Heart left ventricle (tissue), 16 donors: ENCODE measurements at regions not wholly inside any gene's neighbourhood (a gene's known extent, or its start where the extent isn't known, plus 50 kb on each side); places are given as distances from the start of the nearest gene placed in this dataset.
"Not testable (repeated sequence)": the region's sequence is repeated elsewhere in the genome, so short reads cannot be mapped to it uniquely, and the experiment has no call there.

Source experiments
- ATAC-seq, 4 donors: fragments of 200-7000 bp; cut with Tn5 transposase; one replicate each; pipeline ENCODE4 v1.9.1; 2020 to 2022; ENCODE audit warnings: moderate library complexity in 4 of 4, mild to moderate bottlenecking in 3 of 4, moderate number of reproducible peaks in 1 of 4
- DNase-seq, 5 donors: peaks; one replicate each; pipeline ENCODE4 v3.0.0-alpha.2; 2020
- H3K27ac ChIP-seq, 12 donors: fragments of 200-600 bp; sonication (generic) in 4 of 12; one replicate each; pipeline versions ENCODE4 v1.5.0 to v1.8.0; 2016 to 2022; ENCODE audit warnings: mild to moderate bottlenecking in 2 of 12
- H3K27me3 ChIP-seq, 9 donors: fragments of 200-600 bp; sonication (generic) in 2 of 9; one replicate each; pipeline versions ENCODE4 v1.5.1 to v1.8.0; 2016 to 2022; ENCODE audit warnings: mild to moderate bottlenecking in 3 of 9
- H3K36me3 ChIP-seq, 9 donors: fragments of 200-600 bp; sonication (generic) in 2 of 9; one replicate each; pipeline versions ENCODE4 v1.5.0 to v1.8.0; 2018 to 2022; ENCODE audit warnings: mild to moderate bottlenecking in 2 of 9
- H3K4me1 ChIP-seq, 12 donors: fragments of 200-600 bp; sonication (generic) in 4 of 12; one replicate each; pipeline versions ENCODE4 v1.5.0 to v1.8.0; 2016 to 2022; ENCODE audit warnings: mild to moderate bottlenecking in 3 of 12
- H3K4me3 ChIP-seq, 12 donors: fragments of 200-600 bp; sonication (generic) in 4 of 12; one replicate each; pipeline versions ENCODE4 v1.5.0 to v1.8.0; 2017 to 2022; ENCODE audit warnings: mild to moderate bottlenecking in 9 of 12, moderate library complexity in 4 of 12
- H3K9me3 ChIP-seq, 12 donors: fragments of 200-600 bp; sonication (generic) in 4 of 12; one replicate each; pipeline versions ENCODE4 v1.5.0 to v1.8.0; 2016 to 2022; ENCODE audit warnings: mild to moderate bottlenecking in 1 of 12
- CTCF ChIP-seq, 12 donors: fragments of 200-600 bp; sonication (generic) in 4 of 12; IDR thresholded peaks; one replicate each; pipeline versions ENCODE4 v1.5.0 to v1.8.0; 2018 to 2022; ENCODE audit warnings: antibody characterized with exemption in 12 of 12, mild to moderate bottlenecking in 5 of 12
- POLR2A ChIP-seq, 2 donors: fragments of 450-650 bp; IDR thresholded peaks; one replicate each; pipeline ENCODE4 v1.6.1; 2017; ENCODE audit warnings: antibody characterized with exemption in 2 of 2, mild to moderate bottlenecking in 2 of 2, moderate library complexity in 2 of 2
- WGBS, 4 donors: extraction: QIAGEN DNeasy Blood & Tissue Kit in 2 of 4; methylation state at CpG; one replicate each; pipeline versions ENCODE4 v1.1.5 to v1.1.7; 2013 to 2018; 5-methylcytosine and 5-hydroxymethylcytosine counted together
- intact Hi-C, 10 donors: fragments of 100-400 bp; cut with DNase I; formaldehyde crosslinking; loops; one replicate each; pipeline versions ENCODE4 v1.11.1 to v1.14.2; 2022
- donor health status: ischemic (EF 13 %, LVEDD 7.1; RV severe dilation, severe dysfunction).
- donor health status: healthy with polysubstance abuse.
- donor health status: DM: no; HTN: yes; CAD: no.
- donor health status: DM: no; HTN: no; CAD: no.
- donor health status: ischemic (EF 25% LVEDD 6.9; RV normal size, moderate dysfunction).
- donor health status: ischemic (EF 25% LVEDD 5.7; RV mildly dilated, moderate dysfunction).
- donor health status: healthy.
- donor health status: DM: yes; HTN: yes; CAD: no.
- donor health status: ischemic (EF 35%, LVEDD 5.7; RV mildly dilated, moderate dysfunction).
- donor health status: nonischemic (EF 11% LVEDD 7.7; RV severe dilation, severe dysfunction).
- donor health status: DM: yes; HTN: yes; CAD: no.
- donor health status: PGD.
- donor health status: ischemic (EF 29% LVEDD 5.4; RV normal size, mild dysfunction).
- donor health status: nonischemic (EF 23%, LVEDD 6.1; RV moderate dilation, normal function).

GRCh38 chr1:200288226-200288625, 121.6 kb downstream of the ZNF281 start:
- Histone ChIP-seq H3K36me3 (no peaks in the 10 kb centered on the region), H3K27me3 (no peaks in the 10 kb centered on the region), H3K9me3 (no peaks in the 10 kb centered on the region), H3K4me3 (no peak overlapping the region), H3K27ac (no peak overlapping the region), H3K4me1 (no peaks in the 10 kb centered on the region)
- intact Hi-C loops: loop anchor here in 1 of 10 donors (10.0 kb wide), 1 partner anchor 197 kb away; no protein-coding TSS in a partner anchor
- 87 to 93% (median 90%) methylated on average over 5 of the region's 5 CpGs for WGBS, 4 donors
- no peak for TF ChIP-seq POLR2A (IDR thresholded peaks at IDR 0.05)
- no peak for TF ChIP-seq CTCF (IDR thresholded peaks at IDR 0.05)
- no peak for ATAC-seq
- no peak for DNase-seq

DNA sequence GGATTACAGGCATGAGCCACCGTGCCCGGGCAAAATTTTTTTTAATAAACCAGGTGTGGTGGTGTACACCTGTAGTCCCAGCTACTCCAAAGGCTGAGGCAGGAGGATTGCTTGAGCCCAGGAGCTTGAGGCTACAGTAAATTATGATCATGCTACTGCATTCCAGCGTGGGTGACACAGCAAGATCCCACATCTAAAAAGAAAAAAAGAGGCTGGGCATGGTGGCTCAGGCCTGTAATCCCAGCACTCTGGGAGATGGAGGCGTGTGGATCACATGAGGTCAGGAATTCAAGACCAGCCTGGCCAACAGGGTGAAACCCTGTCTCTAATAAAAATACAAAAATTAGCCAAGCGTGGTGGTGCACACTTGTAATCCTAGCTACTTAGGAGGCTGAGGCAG, 125.6 kb downstream of the ZNF281 start:
- not testable (repeated sequence) for H3K4me1 ChIP-seq, ATAC-seq, H3K9me3 ChIP-seq, H3K27ac ChIP-seq, H3K27me3 ChIP-seq, H3K36me3 ChIP-seq, H3K4me3 ChIP-seq, DNase-seq
- WGBS, 4 donors: 94 to 95% (median 94%) methylated on average over 5 of the region's 5 CpGs
- intact Hi-C loops: loop anchor here in 1 of 10 donors (10.0 kb wide), 1 partner anchor 201 kb away; no protein-coding TSS in a partner anchor

DNA sequence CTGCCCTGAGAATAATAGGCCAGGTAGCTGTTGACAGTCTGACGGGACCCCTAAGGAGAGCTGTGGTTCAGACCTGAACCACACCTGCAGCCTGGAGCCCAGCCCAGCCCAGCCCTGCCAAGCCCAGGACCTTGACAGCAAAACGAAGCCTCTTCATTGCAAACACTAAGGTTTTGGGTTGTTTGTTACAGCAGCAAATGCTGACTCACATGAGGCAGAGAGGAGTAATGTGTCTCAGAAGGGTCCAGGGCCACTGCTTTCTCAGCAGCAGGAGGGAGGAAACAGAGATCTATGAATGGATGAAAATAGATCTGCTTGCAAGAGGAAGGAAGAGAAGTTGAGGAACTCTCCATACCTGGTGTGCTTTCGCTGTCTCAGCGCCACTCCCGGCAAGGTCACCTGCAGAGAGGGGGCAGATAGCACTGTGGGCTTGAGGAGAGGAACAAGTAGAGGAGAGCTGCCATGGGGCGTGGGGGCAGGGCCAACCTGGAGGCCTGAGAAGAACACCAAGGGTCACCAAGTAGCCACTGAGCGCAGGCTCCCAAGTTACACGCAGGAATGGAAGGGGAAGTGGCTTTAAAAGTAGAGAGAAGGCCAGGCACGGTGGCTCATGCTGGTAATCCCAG, 127.2 kb downstream of the ZNF281 start:
- H3K4me1 ChIP-seq: no peaks in the 10 kb centered on the region

GRCh38 chr1:200281201-200281835, 128.5 kb downstream of the ZNF281 start:
- intact Hi-C loops: loop anchor here in 1 of 10 donors (10.0 kb wide), 1 partner anchor 203 kb away; no protein-coding TSS in a partner anchor
- DNase-seq: no peak
- Histone ChIP-seq H3K9me3 (no peaks in the 10 kb centered on the region), H3K27ac (no peak overlapping the region), H3K4me3 (no peak overlapping the region), H3K36me3 (no peaks in the 10 kb centered on the region), H3K4me1 (no peaks in the 10 kb centered on the region), H3K27me3 (no peaks in the 10 kb centered on the region)
- no peak for ATAC-seq
- 87 to 93% (median 89%) methylated on average over 8 of the region's 8 CpGs for WGBS, 4 donors
- no peak for TF ChIP-seq CTCF (IDR thresholded peaks at IDR 0.05)
- TF ChIP-seq POLR2A (IDR thresholded peaks at IDR 0.05): no peak

More for the DNA sequence above, 127.2 kb downstream of the ZNF281 start:
- ATAC-seq: peak in 1 of 4 donors; percentile 9
- no peaks in the 10 kb centered on the region for H3K9me3 ChIP-seq
- TF ChIP-seq CTCF (IDR thresholded peaks at IDR 0.05) (no peak), POLR2A (IDR thresholded peaks at IDR 0.05) (no peak)
- no peak for DNase-seq
- intact Hi-C loops: loop anchor here in 1 of 10 donors (10.0 kb wide), 1 partner anchor 202 kb away; no protein-coding TSS in a partner anchor
- WGBS, 4 donors: 86 to 90% (median 87%) methylated on average over 9 of the region's 9 CpGs
- no peaks in the 10 kb centered on the region for H3K27me3 ChIP-seq
- H3K36me3 ChIP-seq: no peaks in the 10 kb centered on the region
- H3K4me3 ChIP-seq: no peak overlapping the region
- no peak overlapping the region for H3K27ac ChIP-seq
